ENCODE measurements at regions not wholly inside any gene's neighbourhood (a gene's known extent, or its start where the extent isn't known, plus 50 kb on each side); places are given as distances from the start of the nearest gene placed in this dataset.

- TF ChIP-seq E2F5 (CRISPR knock-in tag; IDR thresholded peaks at IDR 0.05): no peak
- TF ChIP-seq GTF2I (CRISPR knock-in tag; conservative IDR thresholded peaks at IDR 0.05): no peak
- TF ChIP-seq CREM (CRISPR knock-in tag; IDR thresholded peaks at IDR 0.05): no peak
- TF ChIP-seq ZNF317 (CRISPR knock-in tag; IDR thresholded peaks at IDR 0.05; ENCODE audit: borderline replicate concordance, low read depth): no peak
- TF ChIP-seq TEAD4 (CRISPR knock-in tag; IDR thresholded peaks at IDR 0.05): no peak
- no peak for TF ChIP-seq CTCF (IDR thresholded peaks at IDR 0.05)
- TF ChIP-seq ATF2 (CRISPR knock-in tag; IDR thresholded peaks at IDR 0.05; ENCODE audit: borderline replicate concordance, low read depth): no peak
- no peak for TF ChIP-seq HMGA2 (CRISPR knock-in tag; IDR thresholded peaks at IDR 0.05)
- no peak for TF ChIP-seq CBFB (CRISPR knock-in tag; IDR thresholded peaks at IDR 0.05; ENCODE audit: low read depth)
- TF ChIP-seq CREB1 (CRISPR knock-in tag; IDR thresholded peaks at IDR 0.05): no peak
- TF ChIP-seq ESRRA (CRISPR knock-in tag; IDR thresholded peaks at IDR 0.05; ENCODE audit: borderline replicate concordance): no peak
- TF ChIP-seq ZSCAN18 (CRISPR knock-in tag; IDR thresholded peaks at IDR 0.05): no peak
These were observed 73.2 kb upstream of the CHL1 start for GRCh38 chr3:123341-123740.
